Upper lobe of left lung (tissue), 4 donors: ENCODE measurements at regions not wholly inside any gene's neighbourhood (a gene's known extent, or its start where the extent isn't known, plus 50 kb on each side); places are given as distances from the start of the nearest gene placed in this dataset.
"Not testable (repeated sequence)": the region's sequence is repeated elsewhere in the genome, so short reads cannot be mapped to it uniquely, and the experiment has no call there.

Experiments
- EP300 ChIP-seq, 4 donors: sonication (generic); formaldehyde crosslinking; IDR thresholded peaks; one replicate each; pipeline ENCODE4 v1.5.1; 2017; ENCODE audit warnings: antibody characterized with exemption in 4 of 4, control low read depth in 2 of 4
- POLR2A ChIP-seq, 4 donors: fragments of 450-650 bp; IDR thresholded peaks; one replicate each; pipeline ENCODE4 v1.5.1; 2016 to 2017; ENCODE audit warnings: antibody characterized with exemption in 4 of 4, mild to moderate bottlenecking in 2 of 4

- not testable (repeated sequence) for TF ChIP-seq EP300, POLR2A (IDR thresholded peaks at IDR 0.05)
These were observed 91.2 kb downstream of the TMCO5A start for GRCh38 chr15:38025656-38026055.
